ENCODE measurements at regions not wholly inside any gene's neighbourhood (a gene's known extent, or its start where the extent isn't known, plus 50 kb on each side); places are given as distances from the start of the nearest gene placed in this dataset.

DNA sequence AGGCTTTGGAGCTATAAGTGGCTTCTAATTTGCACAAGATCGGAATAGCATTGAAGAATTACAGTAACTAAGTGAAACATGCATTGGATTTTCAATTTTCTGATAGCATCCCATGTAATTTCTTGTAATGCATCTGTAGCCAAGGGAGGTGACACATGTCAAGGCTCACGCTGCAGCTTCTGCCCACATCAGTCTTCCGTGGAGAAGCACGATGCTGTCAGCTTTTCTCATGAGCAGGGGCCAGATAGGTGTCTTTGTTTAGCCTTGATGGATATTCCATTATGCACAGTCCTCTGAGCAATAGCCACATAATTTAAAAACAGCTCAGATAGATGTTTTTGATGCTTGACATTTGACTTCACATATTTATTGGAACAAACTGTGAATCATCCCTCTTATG, 1046.9 kb upstream of the EEF2KMT start:
- POLR2A ChIA-PET = no interaction called here
- no peak for DNase-seq (ENCODE audit: extremely low spot score)
- TF ChIP-seq PKNOX1 (IDR thresholded peaks at IDR 0.05) (no peak), L3MBTL2 (conservative IDR thresholded peaks at IDR 0.05) (no peak), ZNF384 (IDR thresholded peaks at IDR 0.05) (no peak), ELF4 (IDR thresholded peaks at IDR 0.05) (no peak), CTBP1 (IDR thresholded peaks at IDR 0.05; ENCODE audit: borderline replicate concordance) (no peak), BHLHE40 (IDR thresholded peaks at IDR 0.05; ENCODE audit: borderline replicate concordance) (no peak), SUZ12 (IDR thresholded peaks at IDR 0.05) (no peak), SP1 (IDR thresholded peaks at IDR 0.05) (no peak), FOXA1 (IDR thresholded peaks at IDR 0.05) (no peak), NFRKB (IDR thresholded peaks at IDR 0.05) (no peak), ARNT (IDR thresholded peaks at IDR 0.05) (no peak), FOXM1 (IDR thresholded peaks at IDR 0.05; ENCODE audit: borderline replicate concordance) (no peak), FOXK2 (IDR thresholded peaks at IDR 0.05) (no peak), TARDBP (IDR thresholded peaks at IDR 0.05) (no peak), HDGF (IDR thresholded peaks at IDR 0.05; ENCODE audit: borderline replicate concordance) (no peak), LEF1 (IDR thresholded peaks at IDR 0.05; ENCODE audit: borderline replicate concordance) (no peak)
- CTCF ChIA-PET = no interaction called here

GRCh38 chr16:6143020-6143419, 1045.4 kb upstream of the EEF2KMT start:
- DNase-seq (ENCODE audit: extremely low spot score) = no peak
- ChIA-PET CTCF (no interaction called here), POLR2A (no interaction called here)
- TF ChIP-seq FOXA1 (IDR thresholded peaks at IDR 0.05) = no peak
- TF ChIP-seq ARNT (IDR thresholded peaks at IDR 0.05) = no peak
- TF ChIP-seq SUZ12 (IDR thresholded peaks at IDR 0.05) = no peak
- TF ChIP-seq NFRKB (IDR thresholded peaks at IDR 0.05) = no peak
- TF ChIP-seq CTBP1 (IDR thresholded peaks at IDR 0.05; ENCODE audit: borderline replicate concordance) = no peak
- TF ChIP-seq ZNF384 (IDR thresholded peaks at IDR 0.05) = no peak

DNA sequence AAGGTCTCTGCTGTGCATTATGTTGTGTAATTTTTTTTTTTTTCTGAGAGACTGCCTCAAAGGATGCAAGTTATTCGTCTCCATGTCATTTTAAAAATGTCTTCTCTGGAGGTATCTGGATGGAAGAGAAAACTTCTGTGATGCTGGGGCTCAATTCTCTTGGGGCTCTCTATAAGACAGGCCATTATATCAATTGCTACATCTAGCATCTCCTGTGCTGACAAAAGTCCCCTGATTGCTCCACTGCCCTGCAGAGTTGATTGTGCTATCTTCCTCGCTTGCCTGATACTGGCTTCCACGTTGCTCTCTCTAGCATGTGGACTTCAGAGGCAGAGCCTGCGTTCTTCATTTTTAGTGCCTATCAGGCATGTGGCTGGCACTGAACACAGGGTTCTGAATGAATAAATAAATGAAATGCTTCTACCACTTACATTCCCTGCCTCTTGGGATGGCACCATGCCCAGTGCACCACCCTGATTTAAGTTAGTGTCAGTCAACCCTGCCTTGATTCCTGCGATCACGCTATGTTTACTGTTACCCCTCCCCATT, 1035.5 kb upstream of the EEF2KMT start:
- no peak for DNase-seq (ENCODE audit: extremely low spot score)
- ChIA-PET CTCF (no interaction called here), POLR2A (no interaction called here)
- no peak for TF ChIP-seq CTBP1 (IDR thresholded peaks at IDR 0.05; ENCODE audit: borderline replicate concordance)
- TF ChIP-seq ELF4 (IDR thresholded peaks at IDR 0.05) = no peak
- no peak for TF ChIP-seq FOXA1 (IDR thresholded peaks at IDR 0.05)
- no peak for TF ChIP-seq SUZ12 (IDR thresholded peaks at IDR 0.05)
- no peak for TF ChIP-seq L3MBTL2 (conservative IDR thresholded peaks at IDR 0.05)
- TF ChIP-seq PKNOX1 (IDR thresholded peaks at IDR 0.05) = no peak
- no peak for TF ChIP-seq ZNF384 (IDR thresholded peaks at IDR 0.05)
- no peak for TF ChIP-seq BHLHE40 (IDR thresholded peaks at IDR 0.05; ENCODE audit: borderline replicate concordance)
- TF ChIP-seq SP1 (IDR thresholded peaks at IDR 0.05) = no peak
- TF ChIP-seq NFRKB (IDR thresholded peaks at IDR 0.05) = no peak
- no peak for TF ChIP-seq FOXM1 (IDR thresholded peaks at IDR 0.05; ENCODE audit: borderline replicate concordance)
- TF ChIP-seq ARNT (IDR thresholded peaks at IDR 0.05) = no peak
- no peak for TF ChIP-seq FOXK2 (IDR thresholded peaks at IDR 0.05)
- TF ChIP-seq LEF1 (IDR thresholded peaks at IDR 0.05; ENCODE audit: borderline replicate concordance) = no peak

- ChIA-PET POLR2A (no interaction called here), CTCF (no interaction called here)
- DNase-seq (ENCODE audit: extremely low spot score) = no peak
- TF ChIP-seq FOXK2 (IDR thresholded peaks at IDR 0.05) (no peak), BHLHE40 (IDR thresholded peaks at IDR 0.05; ENCODE audit: borderline replicate concordance) (no peak), ZNF384 (IDR thresholded peaks at IDR 0.05) (no peak), ARNT (IDR thresholded peaks at IDR 0.05) (no peak), TARDBP (IDR thresholded peaks at IDR 0.05) (no peak), HDGF (IDR thresholded peaks at IDR 0.05; ENCODE audit: borderline replicate concordance) (no peak), CTBP1 (IDR thresholded peaks at IDR 0.05; ENCODE audit: borderline replicate concordance) (no peak), LEF1 (IDR thresholded peaks at IDR 0.05; ENCODE audit: borderline replicate concordance) (no peak), FOXA1 (IDR thresholded peaks at IDR 0.05) (no peak), FOXM1 (IDR thresholded peaks at IDR 0.05; ENCODE audit: borderline replicate concordance) (no peak), L3MBTL2 (conservative IDR thresholded peaks at IDR 0.05) (no peak), SUZ12 (IDR thresholded peaks at IDR 0.05) (no peak)
These were observed 1034.5 kb upstream of the EEF2KMT start for GRCh38 chr16:6132121-6132520.

- ChIA-PET CTCF (no interaction called here), POLR2A (no interaction called here)
- DNase-seq (ENCODE audit: extremely low spot score) = no peak
- TF ChIP-seq TARDBP (IDR thresholded peaks at IDR 0.05) (no peak), SUZ12 (IDR thresholded peaks at IDR 0.05) (no peak), L3MBTL2 (conservative IDR thresholded peaks at IDR 0.05) (no peak), ARNT (IDR thresholded peaks at IDR 0.05) (no peak), PKNOX1 (IDR thresholded peaks at IDR 0.05) (no peak), LEF1 (IDR thresholded peaks at IDR 0.05; ENCODE audit: borderline replicate concordance) (no peak), FOXK2 (IDR thresholded peaks at IDR 0.05) (no peak), SP1 (IDR thresholded peaks at IDR 0.05) (no peak), NFRKB (IDR thresholded peaks at IDR 0.05) (no peak), ZNF384 (IDR thresholded peaks at IDR 0.05) (no peak), HDGF (IDR thresholded peaks at IDR 0.05; ENCODE audit: borderline replicate concordance) (no peak), FOXA1 (IDR thresholded peaks at IDR 0.05) (no peak), FOXM1 (IDR thresholded peaks at IDR 0.05; ENCODE audit: borderline replicate concordance) (no peak), ELF4 (IDR thresholded peaks at IDR 0.05) (no peak), BHLHE40 (IDR thresholded peaks at IDR 0.05; ENCODE audit: borderline replicate concordance) (no peak)
These were observed 1034.0 kb upstream of the EEF2KMT start for GRCh38 chr16:6131526-6132050.
